ENCODE measurements at regions not wholly inside any gene's neighbourhood (a gene's known extent, or its start where the extent isn't known, plus 50 kb on each side); places are given as distances from the start of the nearest gene placed in this dataset.

GRCh38 chr2:82823892-82824291, 1635.2 kb downstream of the SUCLG1 start:
- no peaks in the 10 kb centered on the region for H3K36me3 ChIP-seq (ENCODE audit: control insufficient read depth in 2 of 2, insufficient read depth in 1 of 2, low read length in 2 of 2)
- no peak for TF ChIP-seq ZNF48 (tag by site-specific recombination; IDR thresholded peaks at IDR 0.05)
- no peak for TF ChIP-seq BCL6B (tag by site-specific recombination; IDR thresholded peaks at IDR 0.05)
- TF ChIP-seq TCF7L2 (IDR thresholded peaks at IDR 0.05; ENCODE audit: borderline replicate concordance, low read depth, low read length), result no peak
- no peak for TF ChIP-seq ZNF510 (tag by site-specific recombination; IDR thresholded peaks at IDR 0.05; ENCODE audit: insufficient replicate concordance)
- no peak for TF ChIP-seq ZNF169 (tag by site-specific recombination; IDR thresholded peaks at IDR 0.05)
- TF ChIP-seq ZNF560 (tag by site-specific recombination; IDR thresholded peaks at IDR 0.05; ENCODE audit: borderline replicate concordance), result no peak
- no peak for TF ChIP-seq ZNF37A (tag by site-specific recombination; IDR thresholded peaks at IDR 0.05)
- TF ChIP-seq SP2 (tag by site-specific recombination; IDR thresholded peaks at IDR 0.05), result no peak
- TF ChIP-seq BCL11A (tag by site-specific recombination; IDR thresholded peaks at IDR 0.05; ENCODE audit: low read depth), result no peak
- TF ChIP-seq ZNF416 (tag by site-specific recombination; IDR thresholded peaks at IDR 0.05), result no peak
- no peak for TF ChIP-seq ZNF341 (tag by site-specific recombination; IDR thresholded peaks at IDR 0.05; ENCODE audit: low read depth)
- no peak for TF ChIP-seq CTCF (tag by site-specific recombination; IDR thresholded peaks at IDR 0.05)
- TF ChIP-seq ZSCAN23 (tag by site-specific recombination; IDR thresholded peaks at IDR 0.05), result no peak
- no peak for TF ChIP-seq ZNF112 (tag by site-specific recombination; IDR thresholded peaks at IDR 0.05)
- no peak for TF ChIP-seq PRDM4 (tag by site-specific recombination; IDR thresholded peaks at IDR 0.05)
- no peak for TF ChIP-seq ZNF514 (tag by site-specific recombination; IDR thresholded peaks at IDR 0.05)
- H3K4me1 ChIP-seq (ENCODE audit: control insufficient read depth, insufficient read depth, low read length), result no peaks in the 10 kb centered on the region
- H3K4me3 ChIP-seq (ENCODE audit: low read depth, low read length), result no peak overlapping the region
- H3K9me3 ChIP-seq (ENCODE audit: control insufficient read depth, insufficient read depth, low read depth, low read length), result no peaks in the 10 kb centered on the region
- POLR2A ChIA-PET, result no interaction called here
- CTCF ChIA-PET, result no interaction called here
- no peak overlapping the region for H3K27ac ChIP-seq (ENCODE audit: extremely low read depth, low read depth, low read length)

GRCh38 chr2:82819951-82820350, 1639.1 kb downstream of the SUCLG1 start:
- CTCF ChIA-PET, result no interaction called here
- no peak for TF ChIP-seq ZNF629 (tag by site-specific recombination; IDR thresholded peaks at IDR 0.05)
- no peak for TF ChIP-seq GLI2 (tag by site-specific recombination; IDR thresholded peaks at IDR 0.05; ENCODE audit: borderline replicate concordance, low read depth)
- TF ChIP-seq ZBTB44 (tag by site-specific recombination; IDR thresholded peaks at IDR 0.05), result no peak
- no peak for TF ChIP-seq ZBTB7A (tag by site-specific recombination; IDR thresholded peaks at IDR 0.05; ENCODE audit: low read depth)
- TF ChIP-seq ZNF350 (tag by site-specific recombination; IDR thresholded peaks at IDR 0.05), result no peak
- TF ChIP-seq ZNF362 (tag by site-specific recombination; IDR thresholded peaks at IDR 0.05), result no peak
- TF ChIP-seq ZNF521 (tag by site-specific recombination; IDR thresholded peaks at IDR 0.05), result no peak
- no peak for TF ChIP-seq GFI1B (tag by site-specific recombination; IDR thresholded peaks at IDR 0.05)
- no peak for TF ChIP-seq KLF1 (tag by site-specific recombination; IDR thresholded peaks at IDR 0.05)
- TF ChIP-seq KLF16 (tag by site-specific recombination; IDR thresholded peaks at IDR 0.05), result no peak
- no peak for TF ChIP-seq ZNF76 (tag by site-specific recombination; IDR thresholded peaks at IDR 0.05; ENCODE audit: borderline replicate concordance, low read depth)
- no peak for TF ChIP-seq BCL11A (tag by site-specific recombination; IDR thresholded peaks at IDR 0.05; ENCODE audit: low read depth)
- TF ChIP-seq PBX3 (CRISPR knock-in tag; IDR thresholded peaks at IDR 0.05), result no peak
- POLR2A ChIA-PET, result no interaction called here
- no peak overlapping the region for H3K27ac ChIP-seq (ENCODE audit: extremely low read depth, low read depth, low read length)
- no peaks in the 10 kb centered on the region for H3K4me1 ChIP-seq (ENCODE audit: control insufficient read depth, insufficient read depth, low read length)
- no peak overlapping the region for H3K4me3 ChIP-seq (ENCODE audit: low read depth, low read length)
- H3K36me3 ChIP-seq (ENCODE audit: control insufficient read depth in 2 of 2, insufficient read depth in 1 of 2, low read length in 2 of 2), result no peaks in the 10 kb centered on the region
- no peaks in the 10 kb centered on the region for H3K9me3 ChIP-seq (ENCODE audit: control insufficient read depth, insufficient read depth, low read depth, low read length)

Data from HEK293 (cell line).